GM21737 (cell line): ENCODE measurements at regions not wholly inside any gene's neighbourhood (a gene's known extent, or its start where the extent isn't known, plus 50 kb on each side); places are given as distances from the start of the nearest gene placed in this dataset.
"Not testable (repeated sequence)": the region's sequence is repeated elsewhere in the genome, so short reads cannot be mapped to it uniquely, and the experiment has no call there.

Experiments used
- ATAC-seq: cut with Tn5 transposase; IDR thresholded peaks from one replicate; pipeline ENCODE4 v1.9.1; 2021; ENCODE audit warnings: mild to moderate bottlenecking, moderate library complexity; ENCODE audit not compliant: unreplicated experiment

DNA sequence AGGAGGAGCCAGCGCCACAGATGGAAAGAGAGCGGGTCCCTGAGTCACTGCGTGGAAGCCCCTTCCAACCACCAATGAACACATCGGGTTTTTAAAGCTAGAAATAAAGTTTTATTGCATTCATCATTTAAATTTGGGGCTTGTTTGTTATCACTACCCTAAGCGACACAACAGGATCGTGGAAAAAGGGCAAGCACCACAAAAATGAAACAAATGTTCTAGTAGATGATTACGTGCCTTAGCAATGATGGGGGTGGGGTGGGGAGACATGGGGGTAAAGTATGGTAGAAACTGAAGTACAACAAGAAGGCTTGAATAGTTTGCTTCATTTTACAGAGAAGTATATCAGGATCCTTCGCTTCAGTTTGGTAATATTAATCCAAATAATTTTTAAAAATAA is 221.6 kb upstream of the ATP10A start:
- no peak for ATAC-seq

DNA sequence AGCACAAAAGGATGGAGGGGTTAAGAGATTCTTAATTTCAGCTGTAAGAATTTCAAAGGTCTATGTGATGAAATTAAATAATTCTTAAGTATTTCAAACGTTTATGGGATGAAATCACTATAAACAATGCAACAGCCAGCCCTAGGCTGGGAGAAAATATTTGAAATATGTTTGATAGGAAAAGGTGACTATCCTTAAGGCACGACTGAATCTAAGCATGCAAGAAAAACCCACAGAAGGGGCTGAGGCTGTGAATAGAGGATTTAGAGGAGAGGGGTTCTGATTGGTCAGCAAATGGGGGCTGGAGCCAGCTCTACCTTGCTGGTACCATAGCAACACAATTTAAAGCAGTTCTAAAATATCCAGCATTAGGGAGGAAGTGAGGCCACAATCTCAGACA is 220.8 kb upstream of the ATP10A start:
- no peak for ATAC-seq

DNA sequence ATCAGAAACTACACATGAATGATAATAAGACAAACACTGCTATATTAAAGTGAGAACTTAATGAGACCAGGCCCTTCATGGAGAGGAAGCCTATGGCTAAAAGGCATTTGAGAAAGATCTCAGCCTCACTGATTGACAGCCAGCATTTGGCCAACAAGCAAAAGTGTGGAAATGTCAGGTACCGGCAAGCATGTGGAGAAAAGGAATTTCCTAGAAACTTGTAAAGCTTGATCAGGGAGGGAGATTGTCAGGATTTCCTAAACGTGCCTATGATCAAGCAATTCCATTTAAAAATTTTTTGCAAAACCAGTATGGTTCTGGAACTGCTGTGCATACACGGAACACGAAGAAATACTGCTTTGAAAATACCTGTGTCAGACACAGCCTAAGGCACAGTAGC is 220.3 kb upstream of the ATP10A start:
- ATAC-seq: no peak

DNA sequence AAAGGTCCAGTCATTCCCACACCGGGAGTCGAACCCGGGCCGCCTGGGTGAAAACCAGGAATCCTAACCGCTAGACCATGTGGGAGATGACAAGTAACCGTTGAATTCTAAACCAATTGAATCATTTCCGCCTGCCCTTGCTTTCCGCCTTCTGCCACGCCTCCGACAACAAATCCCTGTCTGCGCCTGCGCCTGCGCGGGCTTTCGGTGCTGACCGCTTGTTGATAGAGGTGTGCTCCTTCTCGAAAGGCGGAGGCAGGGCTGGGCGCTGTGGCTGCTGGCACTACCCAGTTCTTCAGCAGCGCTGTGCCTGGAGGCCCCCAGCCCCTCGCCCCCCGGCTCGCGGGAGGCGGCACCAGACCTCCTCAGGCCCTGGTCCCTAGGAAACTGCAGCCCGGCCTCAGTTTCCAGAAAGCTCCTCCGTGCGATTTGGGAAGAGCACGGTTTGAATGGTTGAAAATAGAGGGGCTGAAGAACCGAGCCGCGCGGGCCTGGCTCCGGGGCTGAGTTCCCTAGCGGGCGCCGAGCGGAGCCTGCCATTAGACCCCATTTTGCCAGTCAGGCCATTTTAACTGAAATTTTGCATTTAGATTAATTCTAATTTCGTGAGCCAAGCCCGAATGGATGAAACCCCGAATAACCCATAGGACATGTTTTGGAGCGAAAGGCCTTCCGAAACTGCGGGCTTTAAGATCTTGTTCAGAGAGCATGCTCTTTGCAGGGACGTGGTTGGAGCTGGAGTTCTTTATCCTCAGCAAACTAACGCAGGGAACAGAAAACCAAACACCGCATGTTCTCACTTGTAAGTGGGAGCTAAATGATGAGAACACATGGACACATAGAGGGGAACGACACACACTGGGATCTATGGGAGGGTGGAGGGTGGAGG is 219.3 kb upstream of the ATP10A start:
- ATAC-seq: peak; percentile 93

DNA sequence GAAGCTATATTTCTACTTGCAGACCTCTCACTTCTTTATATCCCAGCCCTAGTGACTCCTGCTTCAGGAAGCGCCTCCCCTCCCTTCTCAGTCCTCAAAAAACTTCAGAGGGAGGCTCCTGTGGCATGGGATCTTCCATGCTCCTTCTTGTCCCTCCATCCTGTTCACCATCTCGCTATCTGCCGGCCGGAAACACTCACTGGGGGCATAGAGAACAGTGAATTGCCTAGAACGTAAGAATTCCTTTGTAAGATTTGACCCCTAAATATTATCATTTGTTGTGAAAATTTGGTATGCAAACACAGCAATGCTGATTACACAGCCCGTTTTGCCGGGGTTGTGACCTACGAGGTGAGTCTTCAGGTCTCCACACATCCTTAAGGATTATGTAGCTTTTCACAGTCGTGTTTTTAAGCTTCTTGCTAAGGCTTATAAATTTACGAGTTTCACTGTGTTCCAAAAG is 218.7 kb upstream of the ATP10A start:
- ATAC-seq: no peak

DNA sequence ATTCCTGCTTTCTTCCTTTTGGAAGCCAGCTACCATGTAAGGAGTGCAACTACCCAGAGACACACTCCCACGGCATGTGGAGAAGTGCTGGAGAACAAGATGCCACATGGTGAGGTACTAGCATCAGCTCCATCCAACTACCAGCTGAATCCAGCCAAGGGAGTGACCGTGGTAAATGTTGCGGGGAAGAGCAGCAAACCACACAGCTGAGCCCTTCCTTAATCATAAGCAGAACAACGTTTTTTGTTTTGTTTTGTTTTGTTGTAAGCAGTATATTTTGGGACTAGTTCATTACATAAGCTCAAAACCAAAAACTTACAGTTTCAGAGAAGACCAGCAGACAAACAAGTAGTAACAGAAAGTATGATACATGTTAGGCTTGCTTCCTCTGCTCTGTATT is 212.6 kb upstream of the ATP10A start:
- no peak for ATAC-seq

DNA sequence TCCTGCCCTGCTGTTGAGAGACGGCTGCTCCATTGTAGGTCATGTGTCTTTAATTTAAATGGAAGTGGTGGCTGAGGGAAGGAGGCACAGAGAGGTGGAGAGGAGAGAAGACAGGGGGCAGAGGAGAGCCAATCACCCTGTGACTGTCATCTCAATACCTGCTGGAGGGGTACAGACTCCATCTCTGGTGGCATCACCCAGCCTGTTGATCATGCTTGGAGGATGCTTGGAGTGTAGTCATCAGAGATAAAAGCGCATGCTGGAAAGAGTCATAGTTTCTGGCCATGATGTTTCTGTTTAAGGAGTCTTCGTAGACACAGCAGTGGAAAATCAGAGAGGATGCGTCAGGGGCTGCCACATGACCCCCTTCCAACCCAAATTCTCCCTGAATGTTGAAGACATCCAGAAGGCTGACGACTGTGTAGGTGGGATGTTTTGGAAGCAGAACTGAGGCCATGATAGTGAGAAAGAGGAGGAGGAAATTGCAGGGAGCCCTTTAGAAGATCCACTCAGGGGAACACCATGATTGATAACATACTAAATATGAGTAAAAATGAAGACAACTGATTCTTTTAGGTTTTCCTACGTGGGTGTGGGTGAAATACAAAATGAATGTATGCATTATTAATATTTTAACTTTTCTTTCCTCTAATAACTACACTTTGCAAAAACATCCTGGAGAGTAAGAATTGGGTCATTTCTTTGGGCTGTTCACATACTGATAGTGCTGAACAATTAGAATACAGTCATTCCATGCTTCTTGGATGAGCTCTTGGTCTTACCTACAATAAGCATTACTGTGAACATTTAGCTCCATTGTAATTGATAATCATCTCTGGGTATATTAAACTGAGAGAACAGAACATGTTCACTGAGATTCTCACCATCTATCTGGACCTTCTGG is 210.6 kb upstream of the ATP10A start:
- ATAC-seq: no peak

DNA sequence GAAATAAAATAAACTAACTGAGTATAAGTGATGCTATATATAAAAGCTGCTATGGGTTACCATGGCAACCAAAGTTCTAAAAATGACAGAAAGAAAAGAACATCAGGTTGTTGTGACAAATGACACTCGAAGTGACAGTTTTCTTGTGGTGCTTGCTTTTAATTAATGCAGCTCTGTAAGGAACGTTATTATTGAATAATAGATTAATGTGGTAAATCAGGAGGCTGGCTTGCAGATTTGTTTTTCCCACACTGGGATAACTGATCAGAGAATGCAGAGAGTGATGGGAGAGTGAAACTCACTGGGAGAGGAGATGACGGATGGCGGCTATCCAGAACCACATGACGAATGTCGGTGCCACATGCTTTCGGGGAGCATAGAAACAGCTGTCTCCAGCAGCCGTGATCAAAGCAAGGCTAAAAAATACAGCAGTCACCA is 207.0 kb upstream of the ATP10A start:
- ATAC-seq: no peak

DNA sequence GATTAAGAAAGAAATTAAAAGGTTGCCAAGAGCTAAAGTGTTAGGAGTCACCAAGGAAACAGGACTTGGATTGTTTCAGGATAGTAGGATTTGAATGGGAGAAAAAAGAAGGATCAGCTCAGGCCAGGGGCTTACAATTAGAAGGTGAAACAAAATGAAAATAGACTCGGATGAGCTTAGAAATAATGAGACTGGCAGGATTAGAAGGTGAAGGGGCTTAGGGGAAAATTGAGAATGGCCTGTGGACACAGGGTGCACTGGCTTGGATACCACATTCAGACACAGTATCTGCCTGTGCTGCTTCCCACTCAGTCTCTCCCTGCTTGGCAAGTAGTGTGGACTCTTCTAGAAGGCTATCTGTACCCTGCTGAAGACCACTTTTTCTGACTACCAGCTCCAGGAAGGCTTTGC is 206.1 kb upstream of the ATP10A start:
- no peak for ATAC-seq

DNA sequence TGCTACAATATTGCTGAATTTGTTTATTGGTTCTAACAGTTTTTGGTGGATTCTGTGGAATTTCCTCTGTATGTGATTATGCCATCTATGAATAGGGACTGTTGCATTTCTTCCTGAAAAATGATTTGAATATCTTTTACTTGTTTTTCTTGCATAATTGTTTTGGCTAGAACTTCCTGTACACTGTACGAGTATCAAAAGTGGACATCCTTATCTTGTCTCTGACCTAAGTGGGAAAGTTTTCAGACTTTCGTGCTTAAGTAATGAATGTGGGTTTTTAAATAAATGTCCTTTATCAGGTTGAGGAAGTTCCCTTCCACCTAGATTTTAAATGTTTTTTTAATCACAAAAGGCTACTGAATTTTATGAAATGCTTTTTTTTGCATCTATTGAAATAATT is 203.8 kb upstream of the ATP10A start:
- ATAC-seq: no peak

DNA sequence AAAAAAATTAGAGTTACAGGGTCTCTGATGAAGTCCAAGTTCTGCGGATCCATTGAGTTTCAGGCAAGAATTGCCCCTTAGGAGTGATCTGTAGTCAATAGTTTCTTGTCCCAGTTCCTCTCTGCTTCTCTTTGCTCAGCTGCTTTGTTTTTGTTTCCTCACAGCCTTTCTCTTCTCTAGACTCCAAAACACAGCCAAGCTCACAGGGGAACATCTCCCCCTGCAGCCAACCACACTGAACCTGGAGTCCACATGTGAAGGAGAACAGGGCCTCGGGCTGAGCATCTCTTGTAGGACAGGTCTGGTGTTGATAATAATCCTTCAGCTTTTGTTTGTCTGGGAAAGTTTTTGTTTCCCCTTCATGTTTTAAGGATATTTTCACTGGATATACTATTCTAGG is 202.6 kb upstream of the ATP10A start:
- ATAC-seq: no peak

DNA sequence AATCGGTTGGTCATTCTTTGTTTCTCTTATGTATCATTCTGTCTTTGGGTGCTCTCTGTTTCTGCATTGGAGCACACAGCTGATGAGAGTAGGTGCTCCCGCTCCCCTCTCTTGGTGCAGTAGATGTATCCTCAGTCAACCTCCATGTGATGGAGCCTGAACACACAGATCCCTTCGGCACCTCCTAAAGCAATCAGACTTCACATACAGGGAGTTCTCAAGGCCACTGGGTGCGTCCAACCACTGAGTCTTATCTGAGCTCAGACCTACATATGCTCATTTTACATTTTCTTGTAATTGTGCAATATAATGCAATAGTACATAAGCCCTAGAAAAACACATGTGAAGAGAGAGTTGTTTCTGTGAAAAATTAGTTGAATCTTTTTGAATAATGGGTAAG is 198.1 kb upstream of the ATP10A start:
- ATAC-seq: no peak

DNA sequence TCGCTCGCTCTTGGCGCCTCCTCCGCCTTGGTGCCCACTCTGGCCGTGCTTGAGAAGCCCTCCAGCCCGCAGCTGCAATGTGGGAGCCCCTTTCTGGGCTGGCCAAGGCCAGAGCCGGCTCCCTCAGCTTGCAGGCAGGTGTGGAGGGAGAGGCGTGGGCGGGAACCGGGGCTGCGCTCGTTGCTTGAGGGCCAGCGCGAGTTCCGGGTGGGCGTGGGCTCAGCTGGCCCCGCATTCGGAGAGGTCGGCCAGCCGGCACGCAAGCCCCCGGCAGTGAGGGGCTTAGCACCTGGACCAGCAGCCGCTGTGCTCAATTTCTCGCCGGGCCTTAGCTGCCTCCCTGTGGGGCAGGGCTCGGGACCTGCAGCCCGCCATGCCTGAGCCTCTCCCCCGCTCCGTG is 193.6 kb upstream of the ATP10A start:
- not testable (repeated sequence) for ATAC-seq

DNA sequence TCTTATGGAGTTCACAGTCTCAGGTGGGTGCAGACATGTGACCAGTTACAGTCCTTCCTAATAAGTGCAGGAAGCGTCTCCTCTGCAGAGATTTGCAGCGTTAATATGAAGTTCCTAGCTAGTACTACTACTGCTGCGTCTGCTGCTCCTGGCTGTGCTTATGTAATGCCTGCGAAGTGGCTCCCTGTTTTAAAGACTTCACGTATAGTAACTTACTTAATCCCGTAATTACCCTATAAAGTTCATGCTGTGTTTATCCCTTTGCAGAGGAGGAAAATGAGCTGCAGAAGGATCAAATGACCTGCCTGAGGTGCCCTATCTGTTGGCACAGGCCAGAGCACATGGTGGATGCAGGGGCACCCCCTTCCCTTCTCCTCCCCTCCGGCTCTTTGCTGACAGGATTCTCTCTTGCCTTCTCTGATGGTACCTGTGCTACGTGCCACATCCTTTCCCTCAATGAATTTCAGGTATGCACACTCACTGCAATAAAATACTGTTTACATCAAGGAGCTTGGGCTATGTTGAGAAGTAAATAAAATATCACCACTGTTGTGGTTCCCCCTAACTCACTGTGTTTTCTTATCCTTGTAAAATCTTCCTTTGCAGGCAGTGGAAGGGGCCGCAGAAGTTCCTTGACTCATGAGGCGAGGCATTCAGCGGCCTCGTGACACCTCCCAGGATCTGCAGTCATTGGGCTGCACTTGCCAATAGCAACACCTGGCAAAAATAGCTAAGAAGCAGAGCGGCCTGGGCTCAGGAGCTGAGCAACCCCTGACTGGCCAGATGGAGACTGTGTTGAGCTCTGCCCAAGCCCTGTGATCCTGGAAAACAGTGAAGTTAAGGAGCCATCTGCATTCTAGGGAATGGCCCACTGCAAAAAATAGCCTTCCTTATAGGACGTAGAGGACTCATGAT is 188.9 kb upstream of the ATP10A start:
- no peak for ATAC-seq

DNA sequence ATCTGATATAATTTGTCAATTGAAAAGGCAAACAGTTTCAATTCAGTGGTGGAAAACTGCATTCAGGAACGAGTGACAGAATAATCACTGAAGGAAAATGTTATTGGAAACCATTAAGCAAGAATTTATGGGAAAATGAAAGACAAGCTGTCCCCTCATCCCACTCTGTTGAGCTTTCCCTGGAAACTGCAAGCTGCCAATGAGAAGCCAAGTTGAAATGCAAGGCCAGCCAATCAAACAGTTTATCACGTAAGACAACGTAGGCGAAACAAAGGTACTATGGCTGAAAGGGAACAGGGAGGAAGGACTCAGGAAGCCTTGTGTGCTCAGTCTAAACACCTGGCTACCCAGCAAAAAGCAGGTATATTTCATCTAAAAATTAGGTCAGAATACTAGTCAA is 187.9 kb upstream of the ATP10A start:
- no peak for ATAC-seq

DNA sequence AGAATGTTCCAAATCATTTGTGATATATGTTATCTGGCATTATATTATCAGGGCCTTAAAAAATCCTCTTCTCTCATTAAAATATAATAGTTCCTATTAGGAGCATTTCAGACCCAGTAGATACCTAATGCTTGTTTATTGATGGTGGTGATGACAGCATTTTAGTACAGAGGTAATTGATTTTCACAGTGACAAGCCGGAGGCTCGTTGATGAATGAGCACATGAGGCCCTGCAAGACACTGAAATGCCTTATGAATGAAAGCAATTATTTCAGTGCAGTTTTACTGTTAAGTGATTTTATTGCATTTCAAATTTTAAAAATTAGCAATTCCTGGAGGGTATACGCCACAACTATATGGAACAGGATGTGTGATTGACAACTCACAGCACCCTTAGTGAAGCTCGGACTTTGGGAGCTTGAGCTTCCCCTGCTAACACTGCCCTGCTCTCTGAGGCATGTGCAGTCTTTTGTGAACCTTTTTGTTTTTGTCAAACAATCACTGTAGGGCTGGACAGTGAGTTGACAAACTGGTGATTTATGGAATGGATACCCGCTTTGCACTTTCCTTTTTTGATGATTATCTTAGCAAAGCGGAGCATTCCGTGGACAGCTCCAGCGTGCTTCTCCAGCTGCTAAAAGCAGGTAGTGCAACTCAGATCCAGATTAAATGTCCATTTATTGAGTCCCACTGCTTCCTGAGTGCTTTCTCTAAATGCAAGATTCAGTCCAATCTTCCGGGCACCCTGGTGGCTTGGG is 187.0 kb upstream of the ATP10A start:
- no peak for ATAC-seq

DNA sequence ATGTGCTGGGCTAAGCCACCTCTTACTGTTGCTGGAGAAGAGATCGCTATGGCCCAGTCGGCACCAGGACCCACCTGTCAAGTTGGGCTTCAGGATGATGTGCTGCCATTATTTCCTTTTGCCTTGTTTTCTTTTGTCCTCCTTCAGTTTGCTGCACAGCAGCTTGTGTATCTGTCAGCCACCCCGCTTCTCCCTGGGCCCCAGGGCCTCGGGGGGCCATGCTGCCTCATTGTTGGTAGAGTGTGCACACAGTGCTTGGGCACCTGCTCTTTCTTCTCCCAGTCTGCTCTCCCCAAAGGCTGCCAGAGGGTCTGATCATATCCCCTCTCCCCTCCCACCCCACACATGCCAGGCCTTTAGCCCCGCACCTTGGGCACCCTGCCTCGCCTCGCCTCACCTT is 185.5 kb upstream of the ATP10A start:
- ATAC-seq: no peak

DNA sequence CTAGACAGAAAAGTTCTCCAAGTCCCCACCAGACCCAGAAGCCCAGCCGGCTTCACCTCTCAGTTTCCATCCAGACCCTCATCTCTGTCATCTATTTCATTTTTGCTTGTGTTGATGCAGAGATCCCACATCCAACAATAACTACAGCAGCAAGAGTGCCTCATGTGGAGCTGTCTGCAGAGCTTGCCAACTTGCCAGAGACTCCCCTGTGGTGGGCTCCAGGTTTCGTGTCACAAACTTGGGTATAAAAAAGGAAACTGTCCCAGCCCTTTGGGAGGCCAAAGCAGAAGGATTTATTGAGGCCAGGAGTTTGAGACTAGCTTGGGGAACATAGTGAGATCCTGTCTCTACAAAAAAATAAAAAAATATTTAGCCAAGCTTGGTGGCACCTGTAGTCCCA is 182.4 kb upstream of the ATP10A start:
- no peak for ATAC-seq

DNA sequence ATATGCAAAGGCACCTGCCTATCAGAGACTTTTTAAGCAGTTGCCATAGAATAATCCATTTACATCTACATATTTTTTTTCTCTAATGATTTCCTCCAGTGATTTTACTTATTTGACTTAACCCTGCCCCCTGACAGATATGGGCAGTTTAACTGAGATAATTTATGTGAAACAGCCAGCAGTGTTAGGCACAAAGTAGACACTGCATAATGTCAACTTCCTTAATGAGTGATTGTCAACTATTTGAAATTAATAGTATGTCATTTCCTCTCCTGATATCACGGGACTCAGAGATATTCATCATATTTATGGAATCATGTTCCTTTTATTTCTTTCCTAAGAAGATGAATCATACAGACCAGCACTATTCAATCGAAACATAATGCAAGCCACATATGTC is 179.9 kb upstream of the ATP10A start:
- ATAC-seq: no peak

DNA sequence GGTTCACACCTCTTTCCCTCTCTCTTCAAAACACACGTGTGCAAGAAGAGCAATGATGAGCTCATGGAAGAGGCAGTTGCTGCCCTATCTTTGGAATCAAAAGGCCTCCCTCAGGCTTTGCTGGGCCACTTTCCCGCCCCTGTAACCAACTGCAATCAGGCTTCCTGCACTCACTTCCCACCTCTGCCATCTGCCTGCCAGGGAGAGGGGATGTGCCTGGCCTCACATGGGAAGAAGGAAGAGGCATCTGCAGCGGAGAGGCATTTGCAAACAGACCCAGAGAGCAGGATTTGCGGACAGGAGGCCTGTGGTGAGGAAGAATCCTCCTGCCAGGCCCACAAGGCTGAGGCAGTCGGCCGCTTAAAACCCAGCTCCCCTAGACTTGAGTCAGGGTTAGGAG is 175.6 kb upstream of the ATP10A start:
- no peak for ATAC-seq
